GM12878 (cell line): ENCODE measurements at regions not wholly inside any gene's neighbourhood (a gene's known extent, or its start where the extent isn't known, plus 50 kb on each side); places are given as distances from the start of the nearest gene placed in this dataset.

Experiments
- ATAC-seq: fragments of 200-7000 bp; cut with Tn5 transposase; 3 replicates; pipeline ENCODE4 v1.9.1; 2020; ENCODE audit warnings: mild to moderate bottlenecking, moderate library complexity
- BruUV-seq: library from RNA; stranded (reverse); fragments of 400-500 nt; replicated peaks from 2 replicates; lab custom pipeline; 2021; lab: Mats Ljungman, UMichigan
- CTCF ChIA-PET: fragments of 300-600 bp; sonication (Branson Sonifier 250); formaldehyde crosslinking; extraction: SDS; loops from one replicate; lab custom pipeline; 2021; ENCODE audit warnings: inconsistent platforms; lab: Yijun Ruan, JAX
- POLR2A ChIA-PET: fragments of 350-600 bp; formaldehyde crosslinking; extraction: SDS; loops from one replicate; lab custom pipeline; 2021; ENCODE audit warnings: inconsistent platforms; lab: Charles Lee
- RAD21 ChIA-PET: fragments of 300-600 bp; sonication (Branson Sonifier 250); formaldehyde crosslinking; loops from one replicate; lab custom pipeline; 2023; ENCODE audit warnings: antibody characterized with exemption; ENCODE audit not compliant: unreplicated experiment; lab: Charles Lee
- SMC1A ChIA-PET: fragments of 300-600 bp; sonication (Branson Sonifier 250); formaldehyde crosslinking; loops from one replicate; lab custom pipeline; 2023; ENCODE audit not compliant: unreplicated experiment, uncharacterized antibody; lab: Charles Lee
- DNase-seq: peaks from one replicate; pipeline ENCODE4 v3.0.0-alpha.2; 2011; ENCODE audit warnings: low read depth, low spot score
- FAIRE-seq: peaks from 3 replicates; lab custom pipeline; 2011; peaks lifted over from hg19 to GRCh38; lab: Jason Lieb, UNC
- H2AFZ ChIP-seq: 2 replicates; pipeline ENCODE4 v1.6.0; 2011; ENCODE audit warnings: low read depth, low read length, control low read depth; ENCODE audit not compliant: control insufficient read depth
- H3K27ac ChIP-seq: 2 replicates; pipeline ENCODE4 v1.5.1; 2011; ENCODE audit warnings: control low read depth; ENCODE audit not compliant: control insufficient read depth, insufficient read depth
- H3K27me3 ChIP-seq, 2 experiments: replicated peaks in 1 of 2; 2 replicates each; pipeline versions ENCODE4 v1.6.0 to v1.6.1; 2011; ENCODE audit warnings: low read length in 1 of 2; ENCODE audit not compliant: control insufficient read depth in 2 of 2, insufficient read depth in 2 of 2
- H3K36me3 ChIP-seq, 2 experiments: 2 replicates each; pipeline ENCODE4 v1.5.1; 2011; ENCODE audit warnings: low read length in 1 of 2; ENCODE audit not compliant: control insufficient read depth in 2 of 2, insufficient read depth in 2 of 2
- H3K4me1 ChIP-seq: 2 replicates; pipeline ENCODE4 v1.6.1; 2011; ENCODE audit warnings: mild to moderate bottlenecking, low read length, moderate library complexity, mixed read lengths; ENCODE audit not compliant: control insufficient read depth, insufficient read depth
- H3K4me2 ChIP-seq: 2 replicates; pipeline ENCODE4 v1.6.0; 2011; ENCODE audit warnings: control low read depth; ENCODE audit not compliant: control insufficient read depth, insufficient read depth
- H3K4me3 ChIP-seq: fragments of 200-600 bp; sonication (generic); 2 replicates; pipeline ENCODE4 v1.5.1; 2016
- H3K79me2 ChIP-seq: 2 replicates; pipeline ENCODE4 v1.6.0; 2011; ENCODE audit warnings: low read length; ENCODE audit not compliant: control insufficient read depth, insufficient read depth
- H3K9ac ChIP-seq: 2 replicates; pipeline ENCODE4 v1.8.0; 2011; ENCODE audit warnings: low read length, control low read depth, mixed read lengths; ENCODE audit not compliant: control insufficient read depth, insufficient read depth
- H3K9me3 ChIP-seq: replicated peaks from 3 replicates; pipeline ENCODE4 v1.5.1; 2011; ENCODE audit warnings: mild to moderate bottlenecking, low read length; ENCODE audit not compliant: control insufficient read depth, insufficient read depth
- H4K20me1 ChIP-seq: 2 replicates; pipeline ENCODE4 v1.6.0; 2011; ENCODE audit not compliant: control insufficient read depth, insufficient read depth
- BACH1 ChIP-seq: fragments of 450-650 bp; IDR thresholded peaks from 2 replicates; pipeline ENCODE4 v1.6.1; 2017; ENCODE audit warnings: mild to moderate bottlenecking, borderline replicate concordance
- BRCA1 ChIP-seq: IDR thresholded peaks from 2 replicates; pipeline ENCODE4 v1.6.1; 2011; ENCODE audit warnings: low read depth, low read length, improper control_type of control experiment
- CEBPB ChIP-seq, 2 experiments: fragments of 150-350 bp in 1 of 2; IDR thresholded peaks; 2 replicates each; pipeline ENCODE4 v1.6.1; 2012 to 2014; ENCODE audit warnings: low read depth in 2 of 2, low read length in 2 of 2, borderline replicate concordance in 1 of 2, inconsistent platforms in 1 of 2
- EGR1 ChIP-seq, 2 experiments: IDR thresholded peaks; 1 replicate in 1 of 2; 2 replicates in 1 of 2; pipeline ENCODE4 v1.6.1; 2011 to 2012; ENCODE audit warnings: low read depth in 2 of 2, low read length in 2 of 2, borderline replicate concordance in 1 of 2, mild to moderate bottlenecking in 1 of 2, moderate library complexity in 1 of 2
- IKZF1 ChIP-seq: fragments of 450-650 bp; conservative IDR thresholded peaks from 2 replicates; pipeline ENCODE4 v1.6.1; 2017; ENCODE audit warnings: antibody characterized with exemption, mild to moderate bottlenecking
- KDM1A ChIP-seq: fragments of 200-600 bp; sonication (generic); IDR thresholded peaks from 2 replicates; pipeline ENCODE4 v1.6.1; 2016; ENCODE audit warnings: borderline replicate concordance
- PAX5 ChIP-seq: IDR thresholded peaks from 2 replicates; pipeline ENCODE4 v1.6.1; 2011; ENCODE audit warnings: low read depth, low read length, borderline replicate concordance
- SMARCA5 ChIP-seq: fragments of 450-650 bp; IDR thresholded peaks from 2 replicates; pipeline ENCODE4 v1.6.1; 2017; ENCODE audit warnings: mild to moderate bottlenecking
- SREBF2 ChIP-seq: IDR thresholded peaks from 2 replicates; pipeline ENCODE4 v1.6.1; 2012; ENCODE audit warnings: mild to moderate bottlenecking, low read length
- WGBS: methylation state at CpG from one replicate; pipeline ENCODE4 v1.1.6; 2016; ENCODE audit warnings: low lambda C conversion rate; ENCODE audit not compliant: insufficient replicate concordance, insufficient coverage; ENCODE audit errors: missing lambda C conversion rate; 5-methylcytosine and 5-hydroxymethylcytosine counted together
- in situ Hi-C: fragments of 300-500 bp; cut with MboI; formaldehyde crosslinking; loops from 9 replicates; pipeline ENCODE4 v1.14.3; 2018; ENCODE audit warnings: mixed read lengths
- intact Hi-C: fragments of 100-400 bp; cut with micrococcal nuclease; formaldehyde crosslinking; loops from one replicate; pipeline ENCODE4 v1.14.2; 2022; ENCODE audit not compliant: unreplicated experiment
- TF ChIP-seq, protein P1 (sequence below): IDR thresholded peaks from 2 replicates; pipeline ENCODE4 v1.6.1; 2011; ENCODE audit warnings: borderline replicate concordance, low read depth, mild to moderate bottlenecking, moderate library complexity, low read length; ENCODE audit not compliant: insufficient read depth, poor library complexity, severe bottlenecking
- TF ChIP-seq, protein P2 (sequence below): fragments of 450-650 bp; IDR thresholded peaks from 2 replicates; pipeline ENCODE4 v1.6.1; 2016; ENCODE audit warnings: mild to moderate bottlenecking
- TF ChIP-seq, protein P3 (sequence below): fragments of 450-650 bp; IDR thresholded peaks from 2 replicates; pipeline ENCODE4 v1.6.1; 2017; ENCODE audit warnings: mild to moderate bottlenecking, low read depth, inconsistent platforms; ENCODE audit not compliant: poor library complexity, severe bottlenecking

- H3K27me3 ChIP-seq, result no peaks in the 10 kb centered on the region; a peak in 1 of 4 replicates
- DNase-seq, result no peak
- no peak overlapping the region for H3K9ac ChIP-seq
- 56% methylated on average over 5 of the region's 5 CpGs for WGBS
- no peak overlapping the region for H3K4me2 ChIP-seq
- H3K27ac ChIP-seq, result no peak overlapping the region
- no TSS peak for BruUV-seq
- H3K4me1 ChIP-seq, result no peaks in the 10 kb centered on the region
- no peak overlapping the region for H3K4me3 ChIP-seq
- no peaks in the 10 kb centered on the region for H3K36me3 ChIP-seq
- ChIA-PET POLR2A (no interaction called here), SMC1A (no interaction called here), RAD21 (no interaction called here), CTCF (no interaction called here)
- in situ Hi-C loops (no loop called here), intact Hi-C loops (no loop called here)
- no peaks in the 10 kb centered on the region for H4K20me1 ChIP-seq
- no peaks in the 10 kb centered on the region; the same call in 2 of the 3 replicates for H3K9me3 ChIP-seq
- ATAC-seq, result no peak
- FAIRE-seq, result no peak
- H3K79me2 ChIP-seq, result no peaks in the 10 kb centered on the region
- TF ChIP-seq CEBPB (IDR thresholded peaks at IDR 0.05; ENCODE audit: borderline replicate concordance in 1 of 2, low read depth in 2 of 2, low read length in 2 of 2) (no peak), EGR1 (IDR thresholded peaks at IDR 0.05; ENCODE audit: borderline replicate concordance in 1 of 2, low read depth in 2 of 2, low read length in 2 of 2) (no peak)
- TF ChIP-seq, protein P1, sequence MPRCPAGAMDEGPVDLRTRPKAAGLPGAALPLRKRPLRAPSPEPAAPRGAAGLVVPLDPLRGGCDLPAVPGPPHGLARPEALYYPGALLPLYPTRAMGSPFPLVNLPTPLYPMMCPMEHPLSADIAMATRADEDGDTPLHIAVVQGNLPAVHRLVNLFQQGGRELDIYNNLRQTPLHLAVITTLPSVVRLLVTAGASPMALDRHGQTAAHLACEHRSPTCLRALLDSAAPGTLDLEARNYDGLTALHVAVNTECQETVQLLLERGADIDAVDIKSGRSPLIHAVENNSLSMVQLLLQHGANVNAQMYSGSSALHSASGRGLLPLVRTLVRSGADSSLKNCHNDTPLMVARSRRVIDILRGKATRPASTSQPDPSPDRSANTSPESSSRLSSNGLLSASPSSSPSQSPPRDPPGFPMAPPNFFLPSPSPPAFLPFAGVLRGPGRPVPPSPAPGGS, result no peak
- TF ChIP-seq, all 136 proteins: peak for 0
- H2AFZ ChIP-seq, result no peak overlapping the region
Measured at GRCh38 chr2:7333960-7334493, 416.8 kb downstream of the RNF144A start.

DNA sequence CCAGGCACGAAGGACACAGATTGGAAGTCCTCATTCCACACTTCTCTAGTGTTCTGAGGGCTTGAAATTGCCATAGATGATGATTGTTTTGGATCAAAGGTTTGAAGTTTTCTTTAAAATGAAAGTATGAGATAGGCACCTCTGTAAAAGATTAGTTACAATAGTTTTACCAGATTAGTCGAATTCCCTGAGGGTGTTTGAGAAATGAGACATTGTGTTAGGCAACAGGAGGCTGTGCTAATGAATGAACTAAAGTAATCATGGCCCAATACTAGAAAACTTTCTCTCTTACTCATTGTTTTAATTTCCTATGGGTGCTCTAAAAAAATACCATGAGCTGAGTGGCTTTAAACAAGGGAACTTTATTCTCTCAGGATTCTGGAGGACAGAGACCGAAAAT is 421.7 kb downstream of the RNF144A start:
- ATAC-seq (no peak), DNase-seq (no peak), FAIRE-seq (no peak)
- Histone ChIP-seq H3K79me2 (no peaks in the 10 kb centered on the region), H3K9ac (no peak overlapping the region), H3K27ac (no peak overlapping the region), H2AFZ (no peak overlapping the region), H3K27me3 (no peaks in the 10 kb centered on the region; a peak in 1 of 4 replicates), H4K20me1 (no peaks in the 10 kb centered on the region), H3K4me3 (no peak overlapping the region), H3K9me3 (no peaks in the 10 kb centered on the region; the same call in 2 of the 3 replicates), H3K4me1 (no peaks in the 10 kb centered on the region), H3K4me2 (no peak overlapping the region), H3K36me3 (no peaks in the 10 kb centered on the region)
- ChIA-PET SMC1A (interaction anchor here (1.1 kb wide), 1 partner anchor 14 kb away, joined by 3 read pairs; no protein-coding TSS in a partner anchor), POLR2A (no interaction called here), RAD21 (no interaction called here), CTCF (no interaction called here)
- in situ Hi-C loops (no loop called here), intact Hi-C loops (no loop called here)
- TF ChIP-seq, protein P2, sequence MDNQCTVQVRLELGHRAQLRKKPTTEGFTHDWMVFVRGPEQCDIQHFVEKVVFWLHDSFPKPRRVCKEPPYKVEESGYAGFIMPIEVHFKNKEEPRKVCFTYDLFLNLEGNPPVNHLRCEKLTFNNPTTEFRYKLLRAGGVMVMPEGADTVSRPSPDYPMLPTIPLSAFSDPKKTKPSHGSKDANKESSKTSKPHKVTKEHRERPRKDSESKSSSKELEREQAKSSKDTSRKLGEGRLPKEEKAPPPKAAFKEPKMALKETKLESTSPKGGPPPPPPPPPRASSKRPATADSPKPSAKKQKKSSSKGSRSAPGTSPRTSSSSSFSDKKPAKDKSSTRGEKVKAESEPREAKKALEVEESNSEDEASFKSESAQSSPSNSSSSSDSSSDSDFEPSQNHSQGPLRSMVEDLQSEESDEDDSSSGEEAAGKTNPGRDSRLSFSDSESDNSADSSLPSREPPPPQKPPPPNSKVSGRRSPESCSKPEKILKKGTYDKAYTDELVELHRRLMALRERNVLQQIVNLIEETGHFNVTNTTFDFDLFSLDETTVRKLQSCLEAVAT, result no peak
- no peak for TF ChIP-seq KDM1A
- TF ChIP-seq BACH1, result no peak
- no peak for TF ChIP-seq IKZF1
- no peak for TF ChIP-seq BRCA1
- TF ChIP-seq PAX5, result no peak
- TF ChIP-seq, protein P3, sequence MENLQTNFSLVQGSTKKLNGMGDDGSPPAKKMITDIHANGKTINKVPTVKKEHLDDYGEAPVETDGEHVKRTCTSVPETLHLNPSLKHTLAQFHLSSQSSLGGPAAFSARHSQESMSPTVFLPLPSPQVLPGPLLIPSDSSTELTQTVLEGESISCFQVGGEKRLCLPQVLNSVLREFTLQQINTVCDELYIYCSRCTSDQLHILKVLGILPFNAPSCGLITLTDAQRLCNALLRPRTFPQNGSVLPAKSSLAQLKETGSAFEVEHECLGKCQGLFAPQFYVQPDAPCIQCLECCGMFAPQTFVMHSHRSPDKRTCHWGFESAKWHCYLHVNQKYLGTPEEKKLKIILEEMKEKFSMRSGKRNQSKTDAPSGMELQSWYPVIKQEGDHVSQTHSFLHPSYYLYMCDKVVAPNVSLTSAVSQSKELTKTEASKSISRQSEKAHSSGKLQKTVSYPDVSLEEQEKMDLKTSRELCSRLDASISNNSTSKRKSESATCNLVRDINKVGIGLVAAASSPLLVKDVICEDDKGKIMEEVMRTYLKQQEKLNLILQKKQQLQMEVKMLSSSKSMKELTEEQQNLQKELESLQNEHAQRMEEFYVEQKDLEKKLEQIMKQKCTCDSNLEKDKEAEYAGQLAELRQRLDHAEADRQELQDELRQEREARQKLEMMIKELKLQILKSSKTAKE, result no peak
- no peak for TF ChIP-seq SREBF2
- TF ChIP-seq SMARCA5, result no peak
- 2% methylated on average over 3 of the region's 3 CpGs for WGBS
- no TSS peak for BruUV-seq
